ENCODE measurements at regions not wholly inside any gene's neighbourhood (a gene's known extent, or its start where the extent isn't known, plus 50 kb on each side); places are given as distances from the start of the nearest gene placed in this dataset.

DNA sequence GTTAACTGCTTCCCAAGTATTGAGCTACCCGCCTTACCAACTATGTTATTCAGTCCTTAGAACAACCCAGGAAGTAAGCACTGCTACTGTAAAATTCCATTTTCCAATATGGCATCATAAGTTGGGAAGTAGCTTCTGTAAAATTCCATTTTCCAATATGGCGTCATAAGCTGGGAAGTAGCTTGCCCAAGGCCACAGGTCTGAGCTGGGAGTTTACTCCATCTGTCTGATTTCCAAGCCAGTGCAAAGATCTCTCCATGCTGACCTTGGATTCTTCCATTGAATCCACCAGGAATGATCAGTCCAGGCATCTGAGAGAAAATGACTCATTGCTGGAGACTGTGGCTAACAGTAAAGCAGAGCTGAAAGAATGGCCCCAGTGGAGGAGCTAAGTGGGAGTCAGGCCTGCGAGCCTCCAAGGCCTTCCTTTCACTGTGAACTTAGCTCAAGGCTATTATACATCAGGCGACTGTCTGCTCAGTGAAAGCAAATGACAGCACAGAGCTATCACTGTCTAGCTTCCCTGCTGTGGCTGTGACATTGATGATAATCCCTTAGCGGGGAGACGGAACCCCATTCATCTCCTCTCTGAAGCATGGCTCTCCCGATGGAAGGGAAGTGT, 430.4 kb downstream of the HAPSTR1 start:
- TF ChIP-seq, protein P1, sequence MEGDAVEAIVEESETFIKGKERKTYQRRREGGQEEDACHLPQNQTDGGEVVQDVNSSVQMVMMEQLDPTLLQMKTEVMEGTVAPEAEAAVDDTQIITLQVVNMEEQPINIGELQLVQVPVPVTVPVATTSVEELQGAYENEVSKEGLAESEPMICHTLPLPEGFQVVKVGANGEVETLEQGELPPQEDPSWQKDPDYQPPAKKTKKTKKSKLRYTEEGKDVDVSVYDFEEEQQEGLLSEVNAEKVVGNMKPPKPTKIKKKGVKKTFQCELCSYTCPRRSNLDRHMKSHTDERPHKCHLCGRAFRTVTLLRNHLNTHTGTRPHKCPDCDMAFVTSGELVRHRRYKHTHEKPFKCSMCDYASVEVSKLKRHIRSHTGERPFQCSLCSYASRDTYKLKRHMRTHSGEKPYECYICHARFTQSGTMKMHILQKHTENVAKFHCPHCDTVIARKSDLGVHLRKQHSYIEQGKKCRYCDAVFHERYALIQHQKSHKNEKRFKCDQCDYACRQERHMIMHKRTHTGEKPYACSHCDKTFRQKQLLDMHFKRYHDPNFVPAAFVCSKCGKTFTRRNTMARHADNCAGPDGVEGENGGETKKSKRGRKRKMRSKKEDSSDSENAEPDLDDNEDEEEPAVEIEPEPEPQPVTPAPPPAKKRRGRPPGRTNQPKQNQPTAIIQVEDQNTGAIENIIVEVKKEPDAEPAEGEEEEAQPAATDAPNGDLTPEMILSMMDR (IDR thresholded peaks at IDR 0.05; ENCODE audit: low read depth, low read length, poor library complexity, severe bottlenecking), result no peak
- no peak for TF ChIP-seq EZH2phosphoT487 (IDR thresholded peaks at IDR 0.05; ENCODE audit: borderline replicate concordance, low read length)

Data from DOHH2 (cell line).